Large intestine (tissue), 3 donors: ENCODE measurements at regions not wholly inside any gene's neighbourhood (a gene's known extent, or its start where the extent isn't known, plus 50 kb on each side); places are given as distances from the start of the nearest gene placed in this dataset.

ENCODE experiments used
- DNase-seq, 2 donors: peaks; one replicate each; pipeline versions ENCODE4 v3.0.0 to v3.0.0-alpha.2; 2013
- H3K27ac ChIP-seq: one replicate; pipeline ENCODE4 v1.5.1; 2013; ENCODE audit warnings: low read length
- H3K27me3 ChIP-seq: 2 replicates; pipeline ENCODE4 v1.6.1; 2013; ENCODE audit warnings: low read length; ENCODE audit not compliant: control insufficient read depth, insufficient read depth
- H3K36me3 ChIP-seq: 2 replicates; pipeline ENCODE4 v1.6.1; 2013; ENCODE audit warnings: low read length; ENCODE audit not compliant: control insufficient read depth, insufficient read depth
- H3K4me1 ChIP-seq: one replicate; pipeline ENCODE4 v1.6.1; 2013; ENCODE audit warnings: low read length; ENCODE audit not compliant: control insufficient read depth, insufficient read depth
- H3K4me3 ChIP-seq: one replicate; pipeline ENCODE4 v1.5.1; 2013; ENCODE audit warnings: low read length
- H3K9me3 ChIP-seq: one replicate; pipeline ENCODE4 v1.6.1; 2013; ENCODE audit warnings: mild to moderate bottlenecking, low read depth, low read length, moderate library complexity; ENCODE audit not compliant: control insufficient read depth
- WGBS: methylation state at CpG from one replicate; pipeline ENCODE4 v1.1.5; 2013; ENCODE audit warnings: low lambda C conversion rate; ENCODE audit not compliant: insufficient coverage; 5-methylcytosine and 5-hydroxymethylcytosine counted together

DNA sequence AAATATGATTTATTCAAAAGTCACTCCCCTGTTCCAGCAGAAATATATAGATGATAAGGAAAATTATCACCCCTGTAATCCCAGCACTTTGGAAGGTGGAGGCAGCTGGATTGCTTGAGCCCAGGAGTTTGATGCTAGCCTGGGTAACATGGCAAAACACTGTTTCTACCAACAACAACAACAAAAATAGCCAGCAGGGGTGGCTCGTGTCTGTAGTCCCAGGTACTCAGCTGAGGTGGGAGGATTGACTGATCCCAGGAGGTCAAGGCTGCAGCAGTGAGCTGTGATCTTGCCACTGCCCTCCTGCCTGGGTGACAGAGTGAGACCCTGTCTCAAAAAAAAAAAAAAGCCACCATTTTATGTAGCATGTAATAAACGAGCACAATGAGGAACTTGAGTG, 1546.5 kb downstream of the NCAM2 start:
- Histone ChIP-seq H3K36me3 (no peaks in the 10 kb centered on the region), H3K9me3 (peaks cover 7% of the 10 kb centered on the region), H3K27me3 (no peaks in the 10 kb centered on the region), H3K4me1 (no peaks in the 10 kb centered on the region), H3K27ac (no peak overlapping the region), H3K4me3 (no peak overlapping the region)
- 100% methylated on average over 1 of the region's 2 CpGs for WGBS
- DNase-seq, result no peak

DNA sequence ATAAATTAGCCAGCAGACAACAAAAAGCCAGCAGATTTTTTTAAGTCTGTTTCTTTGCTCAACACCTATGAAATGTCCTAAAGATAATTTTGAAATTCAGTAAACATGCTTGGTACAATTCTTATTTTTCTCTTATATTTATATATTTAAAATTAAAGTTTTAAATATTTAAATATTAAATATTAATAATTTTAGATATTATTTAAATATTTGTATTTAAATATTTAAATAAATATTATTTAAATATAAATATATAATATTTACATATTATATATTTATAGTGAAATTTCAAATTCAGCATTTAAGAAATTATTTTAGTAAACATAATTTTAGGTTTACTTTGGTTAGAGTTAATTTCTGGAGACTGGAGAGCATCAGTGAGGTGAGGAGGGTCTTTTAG, 1554.2 kb downstream of the NCAM2 start:
- Histone ChIP-seq H3K4me3 (no peak overlapping the region), H3K9me3 (no peaks in the 10 kb centered on the region), H3K36me3 (no peaks in the 10 kb centered on the region), H3K27me3 (no peaks in the 10 kb centered on the region), H3K4me1 (no peaks in the 10 kb centered on the region), H3K27ac (no peak overlapping the region)
- DNase-seq, result no peak

DNA sequence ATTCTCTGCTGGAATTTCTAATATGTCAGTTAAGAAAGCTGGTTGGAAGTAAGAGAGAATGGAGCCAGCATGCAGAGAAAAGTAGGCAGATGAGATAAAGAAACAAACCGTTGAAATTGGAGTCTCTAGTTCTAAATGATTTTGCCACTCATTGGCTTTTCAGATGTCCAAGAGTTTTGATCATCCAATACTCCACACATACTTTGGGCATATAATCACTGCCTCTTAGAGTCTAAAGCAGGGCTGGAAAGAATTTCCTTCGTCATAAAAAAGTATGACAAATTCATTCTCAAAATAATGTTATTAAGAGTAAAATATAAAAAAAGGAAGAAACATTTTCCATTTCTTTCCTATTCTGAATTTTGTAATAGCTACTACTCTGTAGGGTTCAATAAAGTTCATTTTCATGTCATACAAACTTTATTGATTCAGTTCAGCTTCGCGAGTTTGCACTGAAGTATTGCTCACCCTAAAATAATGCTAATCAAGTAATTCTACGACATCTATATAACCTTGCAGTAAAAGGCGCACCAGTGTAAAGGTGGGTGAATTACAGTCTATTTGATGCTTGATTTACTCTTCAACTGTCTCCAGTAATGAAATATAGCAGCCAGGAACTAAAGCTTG, 1556.6 kb downstream of the NCAM2 start:
- no peaks in the 10 kb centered on the region for H3K36me3 ChIP-seq
- DNase-seq, result no peak
- no peaks in the 10 kb centered on the region for H3K4me1 ChIP-seq
- no peak overlapping the region for H3K4me3 ChIP-seq
- no peak overlapping the region for H3K27ac ChIP-seq
- H3K27me3 ChIP-seq, result no peaks in the 10 kb centered on the region
- H3K9me3 ChIP-seq, result no peaks in the 10 kb centered on the region
- 73% methylated on average over 3 of the region's 6 CpGs for WGBS

DNA sequence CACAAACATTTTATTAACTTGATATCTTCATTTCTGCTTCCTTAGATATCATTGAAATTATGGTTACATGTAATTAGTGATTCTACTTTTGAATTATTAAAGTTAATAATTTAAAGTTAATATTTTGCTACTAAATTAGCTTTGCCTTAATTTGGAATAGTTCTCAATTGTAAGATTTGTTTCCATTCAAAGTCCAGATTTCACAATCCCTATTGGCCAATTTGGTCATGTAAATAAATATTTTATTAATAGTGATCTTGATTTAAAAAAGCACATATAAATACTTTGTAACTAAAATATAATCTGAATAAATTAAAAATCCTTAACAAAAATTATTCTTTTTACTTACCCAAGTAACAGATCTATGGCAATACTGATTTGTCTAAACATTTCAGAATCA, 1558.6 kb downstream of the NCAM2 start:
- no peak overlapping the region for H3K4me3 ChIP-seq
- no peak overlapping the region for H3K27ac ChIP-seq
- H3K4me1 ChIP-seq, result no peaks in the 10 kb centered on the region
- DNase-seq, result no peak
- H3K27me3 ChIP-seq, result no peaks in the 10 kb centered on the region
- H3K36me3 ChIP-seq, result no peaks in the 10 kb centered on the region
- H3K9me3 ChIP-seq, result peaks cover 1% of the 10 kb centered on the region

DNA sequence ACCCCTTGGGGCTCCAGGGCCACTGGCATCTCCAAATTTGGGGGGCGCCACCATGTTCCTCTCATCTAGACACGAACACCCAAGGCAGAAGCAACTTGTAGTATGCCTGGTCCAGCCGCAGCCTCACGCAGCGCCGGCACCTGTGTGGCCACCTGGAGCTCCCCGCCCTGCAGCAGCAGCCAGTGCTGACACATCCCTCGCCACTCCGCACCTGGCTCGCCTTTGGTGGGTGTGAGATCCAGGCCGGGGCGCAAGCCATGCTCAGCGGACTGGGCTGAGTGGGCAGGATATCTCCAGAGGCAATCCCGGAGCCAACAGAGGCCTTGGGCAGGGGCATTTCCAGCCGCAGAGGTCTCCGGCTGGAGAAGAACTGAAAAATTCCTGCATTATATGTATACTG, 1563.7 kb downstream of the NCAM2 start:
- H3K4me3 ChIP-seq, result no peak overlapping the region
- WGBS, result no CpG with 5 or more reads among the region's 16 CpGs
- H3K27ac ChIP-seq, result no peak overlapping the region
- H3K36me3 ChIP-seq, result no peaks in the 10 kb centered on the region
- H3K4me1 ChIP-seq, result no peaks in the 10 kb centered on the region
- DNase-seq, result no peak
- no peaks in the 10 kb centered on the region for H3K27me3 ChIP-seq
- H3K9me3 ChIP-seq, result peaks cover 4% of the 10 kb centered on the region

DNA sequence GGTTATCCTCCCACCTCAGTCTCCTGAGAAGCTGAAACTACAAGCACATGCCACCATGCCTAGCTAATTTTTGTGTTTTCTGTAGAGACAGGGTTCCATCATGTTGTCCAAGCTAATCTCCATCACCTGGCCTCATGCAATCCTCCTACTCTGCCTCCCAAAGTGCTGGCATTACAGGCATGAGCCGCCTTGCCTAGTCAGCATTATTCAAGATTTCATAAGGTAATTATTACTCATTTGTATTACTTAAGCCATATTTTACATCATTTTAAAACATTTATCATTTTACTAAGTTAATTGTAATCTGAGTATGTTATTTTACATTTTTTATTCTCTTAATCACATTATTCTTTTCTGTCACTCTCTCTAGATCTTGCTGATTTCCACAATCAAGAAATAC, 1575.6 kb downstream of the NCAM2 start:
- no peaks in the 10 kb centered on the region for H3K27me3 ChIP-seq
- DNase-seq, result no peak
- 86% methylated on average over 1 of the region's 1 CpG for WGBS
- H3K4me1 ChIP-seq, result no peaks in the 10 kb centered on the region
- no peaks in the 10 kb centered on the region for H3K36me3 ChIP-seq
- H3K9me3 ChIP-seq, result no peaks in the 10 kb centered on the region
- H3K4me3 ChIP-seq, result no peak overlapping the region
- no peak overlapping the region for H3K27ac ChIP-seq

DNA sequence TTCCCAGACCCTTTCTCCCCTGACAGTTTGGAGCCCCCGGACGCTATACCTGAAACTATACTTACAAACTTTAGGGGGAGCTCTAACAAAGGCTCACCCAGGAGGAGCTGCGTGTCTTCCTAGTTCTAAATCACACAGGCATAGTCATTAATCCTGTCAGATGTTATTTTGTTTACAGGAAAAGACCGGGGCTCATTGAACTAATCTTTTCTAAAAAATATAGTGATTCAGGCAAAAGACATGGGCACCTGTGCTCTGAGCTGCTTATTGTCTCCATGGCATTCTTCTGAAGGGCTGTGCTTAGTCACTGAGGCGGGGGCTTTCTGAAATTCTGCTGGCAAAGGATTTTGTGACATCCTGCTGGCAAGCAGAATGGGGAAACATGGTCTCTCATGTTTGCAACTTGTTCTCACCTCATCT, 1577.0 kb downstream of the NCAM2 start:
- peak; percentile 7 to 20 for DNase-seq
- Histone ChIP-seq H3K36me3 (no peaks in the 10 kb centered on the region), H3K27me3 (no peaks in the 10 kb centered on the region), H3K9me3 (no peaks in the 10 kb centered on the region), H3K27ac (no peak overlapping the region), H3K4me1 (no peaks in the 10 kb centered on the region), H3K4me3 (no peak overlapping the region)
- WGBS, result no CpG with 5 or more reads among the region's 5 CpGs

DNA sequence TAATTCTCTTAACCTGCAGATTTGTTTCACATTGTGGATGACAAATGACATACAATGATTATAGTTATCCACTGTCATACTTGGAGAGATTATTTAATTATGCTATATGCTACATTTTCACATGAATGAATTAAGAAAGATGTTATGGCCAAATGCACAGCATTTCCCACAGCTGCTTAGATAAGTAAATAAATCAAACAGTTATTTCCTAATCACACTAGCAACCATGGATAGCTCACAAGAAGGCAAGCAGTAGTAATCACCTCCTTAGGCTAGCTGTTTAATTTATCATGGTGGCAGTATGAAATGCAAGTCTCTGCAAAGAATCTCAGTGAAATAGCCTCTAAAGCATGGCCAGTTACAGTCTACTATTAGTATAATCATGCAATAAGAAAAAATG, 1581.5 kb downstream of the NCAM2 start:
- Histone ChIP-seq H3K36me3 (no peaks in the 10 kb centered on the region), H3K9me3 (no peaks in the 10 kb centered on the region), H3K4me3 (no peak overlapping the region), H3K27ac (no peak overlapping the region), H3K4me1 (no peaks in the 10 kb centered on the region), H3K27me3 (no peaks in the 10 kb centered on the region)
- no peak for DNase-seq

DNA sequence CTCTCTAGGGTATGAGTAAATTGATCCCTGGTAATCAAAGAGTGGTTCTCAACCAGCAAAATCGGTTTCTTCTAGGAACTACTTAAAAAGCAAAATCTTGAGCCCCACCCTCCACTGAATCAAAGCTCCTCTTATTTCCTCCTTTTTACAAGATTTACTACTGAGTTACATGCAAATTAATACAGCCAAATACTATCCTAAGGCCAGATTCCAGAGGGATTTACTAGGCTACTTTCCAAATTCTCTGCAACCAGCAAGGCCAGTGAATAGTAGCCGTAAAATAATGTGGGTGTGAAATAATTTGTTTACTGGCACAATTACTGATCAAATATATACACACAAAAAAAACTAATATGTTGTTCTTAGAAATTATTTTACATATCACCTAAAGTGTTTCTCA, 1583.8 kb downstream of the NCAM2 start:
- Histone ChIP-seq H3K9me3 (no peaks in the 10 kb centered on the region), H3K36me3 (no peaks in the 10 kb centered on the region), H3K27me3 (no peaks in the 10 kb centered on the region), H3K4me3 (no peak overlapping the region), H3K27ac (no peak overlapping the region), H3K4me1 (no peaks in the 10 kb centered on the region)
- no peak for DNase-seq
- 100% methylated on average over 1 of the region's 2 CpGs for WGBS

DNA sequence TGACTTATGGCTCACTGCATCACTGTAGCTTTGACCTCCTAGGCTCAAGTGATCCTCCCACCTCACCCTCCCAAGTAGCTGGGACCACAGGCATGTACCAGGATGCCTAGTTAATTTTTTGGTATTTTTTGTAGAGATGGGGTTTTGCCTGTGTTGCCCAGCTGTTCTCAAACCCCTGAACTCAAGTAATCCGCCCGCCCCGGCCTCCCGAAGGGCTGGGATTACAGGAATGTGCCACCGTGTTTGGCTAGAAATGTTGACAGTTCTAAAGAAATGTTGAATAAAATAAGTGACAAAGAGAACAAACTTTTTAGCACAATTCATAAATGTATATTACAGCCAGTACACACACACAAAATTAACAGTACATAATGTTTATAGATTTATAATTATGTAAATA, 1586.1 kb downstream of the NCAM2 start:
- WGBS, result no CpG with 5 or more reads among the region's 5 CpGs
- Histone ChIP-seq H3K36me3 (no peaks in the 10 kb centered on the region), H3K4me1 (no peaks in the 10 kb centered on the region), H3K9me3 (no peaks in the 10 kb centered on the region), H3K27ac (no peak overlapping the region), H3K4me3 (no peak overlapping the region), H3K27me3 (no peaks in the 10 kb centered on the region)
- no peak for DNase-seq

DNA sequence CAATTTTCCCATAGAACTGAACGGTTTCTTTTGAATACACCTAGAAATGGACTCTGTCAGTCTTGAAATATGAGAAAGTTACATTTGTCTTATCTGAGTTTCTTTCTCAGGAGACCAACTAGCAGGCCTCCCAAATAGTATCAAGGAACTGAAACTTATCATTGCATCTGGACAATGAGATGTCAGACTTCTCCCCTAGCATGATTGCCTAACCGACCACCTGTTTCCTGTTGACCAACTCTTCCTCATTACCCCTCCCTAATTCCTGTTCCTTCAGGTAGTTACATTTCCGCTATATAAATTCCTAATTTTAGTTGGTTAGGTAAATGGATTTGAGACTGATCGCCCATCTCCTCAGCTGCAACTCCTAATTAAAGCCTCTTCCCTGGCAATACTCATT, 1587.3 kb downstream of the NCAM2 start:
- DNase-seq, result no peak
- Histone ChIP-seq H3K9me3 (no peaks in the 10 kb centered on the region), H3K4me3 (no peak overlapping the region), H3K27me3 (no peaks in the 10 kb centered on the region), H3K36me3 (no peaks in the 10 kb centered on the region), H3K4me1 (no peaks in the 10 kb centered on the region), H3K27ac (no peak overlapping the region)
- 88% methylated on average over 1 of the region's 4 CpGs for WGBS
